ENCODE measurements at regions not wholly inside any gene's neighbourhood (a gene's known extent, or its start where the extent isn't known, plus 50 kb on each side); places are given as distances from the start of the nearest gene placed in this dataset.
"Not testable (repeated sequence)": the region's sequence is repeated elsewhere in the genome, so short reads cannot be mapped to it uniquely, and the experiment has no call there.

DNA sequence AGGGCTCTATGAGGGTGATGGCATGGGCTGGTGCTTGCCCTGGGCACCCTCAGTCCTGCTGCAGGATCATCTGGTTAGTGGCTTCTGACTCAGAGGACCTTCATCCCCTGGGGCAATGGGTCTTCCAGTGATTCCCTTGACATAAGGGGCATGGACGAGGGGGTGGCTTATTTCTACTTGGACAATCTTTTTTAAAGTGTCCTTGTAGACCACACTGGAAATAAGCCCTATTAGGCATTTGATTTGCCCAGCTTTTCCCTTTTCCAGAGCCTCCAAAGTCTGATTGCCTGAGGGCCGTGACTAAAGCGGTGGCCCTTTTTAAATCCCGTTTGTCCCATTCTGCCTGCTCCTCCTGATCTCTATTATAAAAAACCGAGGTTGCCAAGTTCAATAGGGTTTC, 251.2 kb upstream of the CNR1 start:
- not testable (repeated sequence) for H3K27ac Mint-ChIP-seq; H3K4me3 Mint-ChIP-seq; H3K27me3 Mint-ChIP-seq; ATAC-seq (replicated peaks); H3K9me3 Mint-ChIP-seq; H3K36me3 Mint-ChIP-seq; H3K4me1 Mint-ChIP-seq; DNase-seq

GRCh38 chr6:88413459-88413858, 247.3 kb upstream of the CNR1 start:
- H3K27me3 Mint-ChIP-seq, result no peaks in the 10 kb centered on the region

DNA sequence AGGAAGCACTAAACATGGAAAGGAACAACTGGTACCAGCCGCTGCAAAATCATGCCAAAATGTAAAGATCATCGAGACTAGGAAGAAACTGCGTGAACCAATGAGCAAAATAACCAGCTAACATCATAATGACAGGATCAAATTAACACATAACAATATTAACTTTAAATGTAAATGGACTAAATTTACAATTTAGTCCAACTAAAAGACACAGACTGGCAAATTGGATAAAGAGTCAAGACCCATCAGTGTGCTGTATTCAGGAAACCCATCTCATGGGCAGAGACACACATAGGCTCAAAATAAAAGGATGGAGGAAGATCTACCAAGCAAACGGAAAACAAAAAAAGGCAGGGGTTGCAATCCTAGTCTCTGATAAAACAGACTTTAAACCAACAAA, 242.2 kb upstream of the CNR1 start:
- H3K36me3 Mint-ChIP-seq; H3K4me1 Mint-ChIP-seq; H3K9me3 Mint-ChIP-seq; H3K27me3 Mint-ChIP-seq; H3K27ac Mint-ChIP-seq; H3K4me3 Mint-ChIP-seq; ATAC-seq (replicated peaks); DNase-seq: not testable (repeated sequence)

More at GRCh38 chr6:88413459-88413858, 247.3 kb upstream of the CNR1 start:
- Mint-ChIP-seq H3K4me3 (no peak overlapping the region), H3K4me1 (no peaks in the 10 kb centered on the region), H3K27ac (no peak overlapping the region), H3K9me3 (peaks cover 6 to 7% of the 10 kb centered on the region in 2 donors), H3K36me3 (no peaks in the 10 kb centered on the region)
- ATAC-seq (replicated peaks) (no peak), DNase-seq (no peak)

GRCh38 chr6:88406674-88407073, 240.5 kb upstream of the CNR1 start:
- H3K27ac Mint-ChIP-seq; H3K4me3 Mint-ChIP-seq; H3K36me3 Mint-ChIP-seq; ATAC-seq (replicated peaks); DNase-seq; H3K9me3 Mint-ChIP-seq; H3K4me1 Mint-ChIP-seq; H3K27me3 Mint-ChIP-seq: not testable (repeated sequence)

- peaks cover 0 to 7% of the 10 kb centered on the region in 2 donors for H3K27me3 Mint-ChIP-seq
- peaks cover 2 to 4% of the 10 kb centered on the region in 2 donors for H3K9me3 Mint-ChIP-seq
- H3K4me1 Mint-ChIP-seq, result no peaks in the 10 kb centered on the region
- no peak overlapping the region for H3K27ac Mint-ChIP-seq
- ATAC-seq (replicated peaks), result no peak
- H3K36me3 Mint-ChIP-seq, result no peaks in the 10 kb centered on the region
- no peak for DNase-seq
- no peak overlapping the region for H3K4me3 Mint-ChIP-seq
Measured at GRCh38 chr6:88403486-88403885, 237.3 kb upstream of the CNR1 start.

DNA sequence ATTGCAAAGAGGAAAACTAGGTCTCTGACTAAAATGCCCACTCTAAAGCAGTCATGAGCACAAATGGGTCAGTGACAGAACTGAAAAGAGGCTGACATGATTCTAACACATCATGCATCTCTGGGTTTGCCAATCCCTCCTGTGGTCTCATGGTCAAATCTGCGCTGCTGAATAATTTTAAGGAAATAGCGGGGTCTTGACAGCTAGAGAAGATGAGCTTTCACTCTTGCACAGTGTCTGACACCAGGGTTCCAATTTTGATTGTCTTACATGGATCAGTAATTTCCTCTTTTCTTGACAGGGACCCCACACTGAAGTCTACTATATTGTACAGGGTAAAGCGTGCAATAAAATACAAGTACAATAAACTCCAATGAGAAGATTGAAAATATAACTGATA, 236.8 kb upstream of the CNR1 start:
- Mint-ChIP-seq H3K27me3 (peaks cover 0 to 7% of the 10 kb centered on the region in 2 donors), H3K9me3 (no peaks in the 10 kb centered on the region), H3K36me3 (no peaks in the 10 kb centered on the region), H3K27ac (no peak overlapping the region), H3K4me3 (no peak overlapping the region), H3K4me1 (no peaks in the 10 kb centered on the region)
- DNase-seq, result no peak
- no peak for ATAC-seq (replicated peaks)

DNA sequence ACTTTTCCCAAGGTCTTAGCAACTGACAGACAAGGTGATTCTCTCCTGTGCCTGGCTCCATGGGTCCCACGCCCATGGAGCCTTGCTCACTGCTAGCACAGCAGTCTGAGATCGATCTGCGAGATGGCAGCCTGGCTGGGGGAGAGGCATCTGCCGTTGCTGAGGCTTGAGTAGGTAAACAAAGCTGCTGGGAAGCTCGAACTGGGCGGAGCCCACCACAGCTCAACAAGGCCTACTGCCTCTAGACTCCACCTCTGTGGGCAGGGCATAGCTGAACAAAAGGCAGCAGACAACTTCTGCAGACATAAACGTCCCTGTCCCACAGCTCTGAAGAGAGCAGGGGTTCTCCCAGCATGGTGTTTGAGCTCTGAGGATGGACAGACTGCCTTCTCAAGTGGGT, 224.9 kb upstream of the CNR1 start:
- H3K27ac Mint-ChIP-seq, H3K9me3 Mint-ChIP-seq: not testable (repeated sequence)

DNA sequence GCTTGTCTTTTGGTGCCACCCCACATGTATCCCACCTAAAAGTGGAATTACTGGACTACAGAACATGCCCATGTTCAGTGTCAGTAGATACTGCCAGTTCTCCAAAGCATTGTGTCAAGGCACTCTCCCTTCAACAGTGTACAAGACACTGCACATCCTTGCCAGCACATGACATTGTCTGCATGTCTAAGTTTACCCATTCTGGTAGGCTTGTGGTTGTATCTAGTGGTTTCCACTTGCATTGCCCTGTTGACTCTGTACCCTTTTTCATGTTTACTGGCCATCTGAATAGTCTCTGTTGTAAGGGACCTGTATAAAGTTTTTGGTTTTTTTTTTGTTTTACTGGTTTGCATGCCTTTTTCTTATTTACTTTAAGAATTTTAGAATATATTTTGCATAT, 222.4 kb upstream of the CNR1 start:
- no peaks in the 10 kb centered on the region for H3K4me1 Mint-ChIP-seq
- peaks cover 4 to 36% of the 10 kb centered on the region in 2 donors for H3K27me3 Mint-ChIP-seq
- no peak for ATAC-seq (replicated peaks)
- H3K9me3 Mint-ChIP-seq, result peaks cover 0 to 3% of the 10 kb centered on the region in 2 donors
- no peak overlapping the region for H3K27ac Mint-ChIP-seq
- peaks cover 0 to 2% of the 10 kb centered on the region in 2 donors for H3K36me3 Mint-ChIP-seq
- H3K4me3 Mint-ChIP-seq, result no peak overlapping the region
- DNase-seq, result no peak

More for the DNA sequence above, 224.9 kb upstream of the CNR1 start:
- not testable (repeated sequence) for H3K4me3 Mint-ChIP-seq; H3K4me1 Mint-ChIP-seq; DNase-seq; H3K36me3 Mint-ChIP-seq; ATAC-seq (replicated peaks)
- H3K27me3 Mint-ChIP-seq, result peaks cover 4 to 34% of the 10 kb centered on the region in 2 donors

GRCh38 chr6:88386167-88386566, 220.0 kb upstream of the CNR1 start:
- H3K4me3 Mint-ChIP-seq, result no peak overlapping the region
- peaks cover 8 to 24% of the 10 kb centered on the region in 2 donors for H3K27me3 Mint-ChIP-seq
- no peak for ATAC-seq (replicated peaks)

DNA sequence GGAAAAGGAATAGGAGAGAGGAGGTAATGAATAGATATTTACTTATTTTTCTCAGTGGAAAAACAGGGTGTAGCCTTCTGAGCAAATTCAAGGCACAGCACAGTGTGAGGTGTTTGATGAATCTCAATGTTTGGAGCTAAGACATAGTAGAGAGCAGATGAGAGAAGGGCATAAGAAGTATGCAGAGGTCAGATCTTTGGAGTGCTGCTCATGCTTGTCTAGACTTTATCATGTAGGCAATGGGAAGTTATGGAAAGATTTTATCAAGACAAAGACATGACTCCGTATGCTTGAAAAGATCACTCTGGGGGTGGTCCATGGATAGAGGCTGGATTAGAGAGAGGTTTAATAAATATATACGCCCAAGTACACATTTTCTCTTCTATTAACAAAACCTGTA, 217.0 kb upstream of the CNR1 start:
- H3K27me3 Mint-ChIP-seq, result peaks cover 12 to 15% of the 10 kb centered on the region in 2 donors
- H3K9me3 Mint-ChIP-seq, result peaks cover 0 to 1% of the 10 kb centered on the region in 2 donors
- peaks cover 0 to 2% of the 10 kb centered on the region in 2 donors for H3K36me3 Mint-ChIP-seq
- H3K27ac Mint-ChIP-seq, result no peak overlapping the region
- H3K4me3 Mint-ChIP-seq, result no peak overlapping the region
- DNase-seq, result no peak
- no peak for ATAC-seq (replicated peaks)
- no peaks in the 10 kb centered on the region for H3K4me1 Mint-ChIP-seq

More at GRCh38 chr6:88386167-88386566, 220.0 kb upstream of the CNR1 start:
- DNase-seq, result no peak
- peaks cover 0 to 1% of the 10 kb centered on the region in 2 donors for H3K9me3 Mint-ChIP-seq
- H3K36me3 Mint-ChIP-seq, result peaks cover 0 to 2% of the 10 kb centered on the region in 2 donors
- H3K4me1 Mint-ChIP-seq, result no peaks in the 10 kb centered on the region
- no peak overlapping the region for H3K27ac Mint-ChIP-seq

- H3K4me1 Mint-ChIP-seq, result no peaks in the 10 kb centered on the region
- H3K36me3 Mint-ChIP-seq, result peaks cover 0 to 2% of the 10 kb centered on the region in 2 donors
- no peak overlapping the region for H3K4me3 Mint-ChIP-seq
- peaks cover 0 to 1% of the 10 kb centered on the region in 2 donors for H3K9me3 Mint-ChIP-seq
- no peak for ATAC-seq (replicated peaks)
- peaks cover 14 to 15% of the 10 kb centered on the region in 2 donors for H3K27me3 Mint-ChIP-seq
- H3K27ac Mint-ChIP-seq, result no peak overlapping the region
- no peak for DNase-seq
Measured at GRCh38 chr6:88381289-88381642, 215.1 kb upstream of the CNR1 start.

DNA sequence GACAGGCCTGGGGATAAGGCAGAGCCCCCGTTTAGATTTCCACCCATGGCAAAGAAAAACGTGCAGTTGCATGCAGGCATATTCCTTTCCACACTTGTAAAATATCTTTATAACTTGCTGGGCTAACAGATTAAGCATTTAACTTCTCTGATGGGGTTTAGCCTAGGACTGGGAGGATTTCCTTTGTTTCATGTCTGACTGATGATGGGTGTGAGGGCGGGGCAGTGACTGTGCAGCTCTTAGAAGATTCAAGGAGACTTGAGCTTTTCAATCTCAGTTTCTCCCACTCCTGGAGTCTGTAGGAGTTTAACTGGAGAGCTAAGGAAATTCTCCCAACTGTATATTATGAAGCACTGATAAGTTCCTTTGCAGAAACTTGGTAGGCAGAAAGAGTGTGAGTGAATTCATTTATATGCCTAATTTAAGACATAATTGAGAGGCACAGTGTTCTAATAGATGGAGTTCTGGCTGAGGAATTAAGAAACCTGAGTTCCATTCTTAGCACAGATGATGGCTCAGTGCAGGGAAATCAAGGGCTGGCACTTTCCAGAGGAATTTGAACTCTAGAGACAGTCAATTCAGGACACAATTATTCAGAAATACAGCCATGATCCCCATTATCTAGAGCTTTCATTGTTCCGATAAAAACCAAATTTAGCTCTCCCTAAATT, 214.6 kb upstream of the CNR1 start:
- Mint-ChIP-seq H3K27me3 (peaks cover 14 to 15% of the 10 kb centered on the region in 2 donors), H3K4me1 (no peaks in the 10 kb centered on the region)

GRCh38 chr6:88380083-88380482, 213.9 kb upstream of the CNR1 start:
- Mint-ChIP-seq H3K27ac (no peak overlapping the region), H3K36me3 (peaks cover 0 to 2% of the 10 kb centered on the region in 2 donors), H3K9me3 (no peaks in the 10 kb centered on the region), H3K4me1 (no peaks in the 10 kb centered on the region), H3K4me3 (no peak overlapping the region), H3K27me3 (peaks cover 14 to 19% of the 10 kb centered on the region in 2 donors)
- ATAC-seq (replicated peaks) (no peak), DNase-seq (no peak)

More for the DNA sequence above, 214.6 kb upstream of the CNR1 start:
- no peak for DNase-seq
- H3K4me3 Mint-ChIP-seq, result no peak overlapping the region
- no peak for ATAC-seq (replicated peaks)
- H3K36me3 Mint-ChIP-seq, result peaks cover 0 to 2% of the 10 kb centered on the region in 2 donors
- no peak overlapping the region for H3K27ac Mint-ChIP-seq
- H3K9me3 Mint-ChIP-seq, result peaks cover 0 to 1% of the 10 kb centered on the region in 2 donors

DNA sequence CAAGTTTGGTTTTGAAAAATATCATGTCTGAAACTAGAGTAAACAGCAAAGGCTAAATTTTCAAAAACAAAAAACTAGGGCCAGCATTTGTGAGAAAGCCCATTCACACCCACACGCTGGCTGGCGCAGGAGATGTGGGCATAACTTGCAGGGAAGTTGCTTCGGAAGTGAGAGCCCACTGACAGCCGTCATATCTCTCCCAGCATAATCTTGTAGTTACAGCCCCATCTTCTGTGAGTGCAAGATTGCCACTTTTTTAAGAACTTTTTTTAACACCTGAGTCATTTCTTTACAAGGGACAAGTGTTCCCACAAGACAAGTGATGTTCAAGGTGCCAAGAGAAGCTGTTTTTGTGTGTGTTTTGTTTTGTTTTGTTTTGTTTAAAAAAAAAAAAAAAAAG, 212.5 kb upstream of the CNR1 start:
- Mint-ChIP-seq H3K9me3 (no peaks in the 10 kb centered on the region), H3K4me3 (no peak overlapping the region), H3K27ac (no peak overlapping the region), H3K36me3 (no peaks in the 10 kb centered on the region), H3K4me1 (no peaks in the 10 kb centered on the region), H3K27me3 (peaks cover 18 to 22% of the 10 kb centered on the region in 2 donors)
- DNase-seq (no peak), ATAC-seq (replicated peaks) (no peak)

- H3K4me3 Mint-ChIP-seq, result no peak overlapping the region
- ATAC-seq (replicated peaks) (no peak), DNase-seq (no peak)
- no peak overlapping the region for H3K27ac Mint-ChIP-seq
- no peaks in the 10 kb centered on the region for H3K9me3 Mint-ChIP-seq
- H3K36me3 Mint-ChIP-seq, result no peaks in the 10 kb centered on the region
- peaks cover 17 to 20% of the 10 kb centered on the region in 2 donors for H3K27me3 Mint-ChIP-seq
- no peaks in the 10 kb centered on the region for H3K4me1 Mint-ChIP-seq
Measured at GRCh38 chr6:88377976-88378568, 211.9 kb upstream of the CNR1 start.

Data from stimulated activated naive B cell treated with anti-CD40 and anti-IgM and Interleukin-4, amounts not matched to agents 10 μg/mL and 1 μg/mL and 100 μg/mL, for 72 hours (primary cell).